ENCODE measurements at regions not wholly inside any gene's neighbourhood (a gene's known extent, or its start where the extent isn't known, plus 50 kb on each side); places are given as distances from the start of the nearest gene placed in this dataset.
"Not testable (repeated sequence)": the region's sequence is repeated elsewhere in the genome, so short reads cannot be mapped to it uniquely, and the experiment has no call there.

- FAIRE-seq, result no peak
These were observed 221.8 kb upstream of the KLF3 start for GRCh38 chr4:38442073-38442788.

GRCh38 chr4:38449506-38450174 lies 214.4 kb upstream of the KLF3 start:
- FAIRE-seq, result no peak

- no peak for FAIRE-seq
These were observed 212.0 kb upstream of the KLF3 start for GRCh38 chr4:38452009-38452408.

GRCh38 chr4:38452542-38452941 lies 211.5 kb upstream of the KLF3 start:
- FAIRE-seq, result no peak

- no peak for FAIRE-seq
These were observed 210.6 kb upstream of the KLF3 start for GRCh38 chr4:38453253-38453881.

- FAIRE-seq, result no peak
These were observed 209.7 kb upstream of the KLF3 start for GRCh38 chr4:38454284-38454683.

GRCh38 chr4:38455092-38455862 lies 208.7 kb upstream of the KLF3 start:
- no peak for FAIRE-seq

- FAIRE-seq, result no peak
These were observed 207.9 kb upstream of the KLF3 start for GRCh38 chr4:38456096-38456495.

- no peak for FAIRE-seq
These were observed 202.7 kb upstream of the KLF3 start for GRCh38 chr4:38461342-38461741.

- FAIRE-seq, result no peak
These were observed 201.5 kb upstream of the KLF3 start for GRCh38 chr4:38462367-38463055.

GRCh38 chr4:38463268-38463958 lies 200.6 kb upstream of the KLF3 start:
- FAIRE-seq, result no peak

- FAIRE-seq, result no peak
These were observed 199.7 kb upstream of the KLF3 start for GRCh38 chr4:38464328-38464727.

- no peak for FAIRE-seq
These were observed 197.6 kb upstream of the KLF3 start for GRCh38 chr4:38466401-38466800.

- no peak for FAIRE-seq
These were observed 196.7 kb upstream of the KLF3 start for GRCh38 chr4:38467296-38467695.

GRCh38 chr4:38468339-38468866 lies 195.6 kb upstream of the KLF3 start:
- FAIRE-seq, result no peak

GRCh38 chr4:38469410-38469809 lies 194.6 kb upstream of the KLF3 start:
- FAIRE-seq, result no peak

GRCh38 chr4:38470735-38471262 lies 193.2 kb upstream of the KLF3 start:
- no peak for FAIRE-seq

- FAIRE-seq, result no peak
These were observed 181.3 kb upstream of the KLF3 start for GRCh38 chr4:38482696-38483095.

GRCh38 chr4:38483628-38484027 lies 180.4 kb upstream of the KLF3 start:
- not testable (repeated sequence) for FAIRE-seq

GRCh38 chr4:38489011-38489861 lies 174.8 kb upstream of the KLF3 start:
- no peak for FAIRE-seq

Data from G401.6 (cell line).